ENCODE measurements at regions not wholly inside any gene's neighbourhood (a gene's known extent, or its start where the extent isn't known, plus 50 kb on each side); places are given as distances from the start of the nearest gene placed in this dataset.

DNA sequence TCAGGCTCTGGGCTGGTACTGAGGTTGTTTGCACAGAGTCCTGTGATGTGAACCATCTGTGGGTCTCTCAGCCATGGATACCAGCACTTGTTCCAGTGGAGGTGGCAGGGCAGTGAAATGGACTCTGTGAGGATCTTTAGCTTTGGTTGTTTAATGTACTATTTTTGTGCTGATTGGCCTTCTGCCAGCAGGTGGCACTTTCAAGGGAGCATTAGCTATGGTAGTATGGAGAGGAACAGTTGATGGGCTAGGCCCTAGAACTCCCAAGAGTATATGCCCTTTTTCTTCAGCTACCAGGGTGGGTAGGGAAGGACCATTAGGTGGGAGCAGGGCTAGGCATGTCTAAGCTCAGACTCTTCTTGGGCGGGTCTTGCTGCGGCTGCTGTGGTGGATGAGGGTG is 257.0 kb upstream of the GYPC start:
- TF ChIP-seq, protein P1, sequence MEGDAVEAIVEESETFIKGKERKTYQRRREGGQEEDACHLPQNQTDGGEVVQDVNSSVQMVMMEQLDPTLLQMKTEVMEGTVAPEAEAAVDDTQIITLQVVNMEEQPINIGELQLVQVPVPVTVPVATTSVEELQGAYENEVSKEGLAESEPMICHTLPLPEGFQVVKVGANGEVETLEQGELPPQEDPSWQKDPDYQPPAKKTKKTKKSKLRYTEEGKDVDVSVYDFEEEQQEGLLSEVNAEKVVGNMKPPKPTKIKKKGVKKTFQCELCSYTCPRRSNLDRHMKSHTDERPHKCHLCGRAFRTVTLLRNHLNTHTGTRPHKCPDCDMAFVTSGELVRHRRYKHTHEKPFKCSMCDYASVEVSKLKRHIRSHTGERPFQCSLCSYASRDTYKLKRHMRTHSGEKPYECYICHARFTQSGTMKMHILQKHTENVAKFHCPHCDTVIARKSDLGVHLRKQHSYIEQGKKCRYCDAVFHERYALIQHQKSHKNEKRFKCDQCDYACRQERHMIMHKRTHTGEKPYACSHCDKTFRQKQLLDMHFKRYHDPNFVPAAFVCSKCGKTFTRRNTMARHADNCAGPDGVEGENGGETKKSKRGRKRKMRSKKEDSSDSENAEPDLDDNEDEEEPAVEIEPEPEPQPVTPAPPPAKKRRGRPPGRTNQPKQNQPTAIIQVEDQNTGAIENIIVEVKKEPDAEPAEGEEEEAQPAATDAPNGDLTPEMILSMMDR (IDR thresholded peaks at IDR 0.05; ENCODE audit: low read depth, low read length, missing input control): no peak
- TF ChIP-seq, protein P2, sequence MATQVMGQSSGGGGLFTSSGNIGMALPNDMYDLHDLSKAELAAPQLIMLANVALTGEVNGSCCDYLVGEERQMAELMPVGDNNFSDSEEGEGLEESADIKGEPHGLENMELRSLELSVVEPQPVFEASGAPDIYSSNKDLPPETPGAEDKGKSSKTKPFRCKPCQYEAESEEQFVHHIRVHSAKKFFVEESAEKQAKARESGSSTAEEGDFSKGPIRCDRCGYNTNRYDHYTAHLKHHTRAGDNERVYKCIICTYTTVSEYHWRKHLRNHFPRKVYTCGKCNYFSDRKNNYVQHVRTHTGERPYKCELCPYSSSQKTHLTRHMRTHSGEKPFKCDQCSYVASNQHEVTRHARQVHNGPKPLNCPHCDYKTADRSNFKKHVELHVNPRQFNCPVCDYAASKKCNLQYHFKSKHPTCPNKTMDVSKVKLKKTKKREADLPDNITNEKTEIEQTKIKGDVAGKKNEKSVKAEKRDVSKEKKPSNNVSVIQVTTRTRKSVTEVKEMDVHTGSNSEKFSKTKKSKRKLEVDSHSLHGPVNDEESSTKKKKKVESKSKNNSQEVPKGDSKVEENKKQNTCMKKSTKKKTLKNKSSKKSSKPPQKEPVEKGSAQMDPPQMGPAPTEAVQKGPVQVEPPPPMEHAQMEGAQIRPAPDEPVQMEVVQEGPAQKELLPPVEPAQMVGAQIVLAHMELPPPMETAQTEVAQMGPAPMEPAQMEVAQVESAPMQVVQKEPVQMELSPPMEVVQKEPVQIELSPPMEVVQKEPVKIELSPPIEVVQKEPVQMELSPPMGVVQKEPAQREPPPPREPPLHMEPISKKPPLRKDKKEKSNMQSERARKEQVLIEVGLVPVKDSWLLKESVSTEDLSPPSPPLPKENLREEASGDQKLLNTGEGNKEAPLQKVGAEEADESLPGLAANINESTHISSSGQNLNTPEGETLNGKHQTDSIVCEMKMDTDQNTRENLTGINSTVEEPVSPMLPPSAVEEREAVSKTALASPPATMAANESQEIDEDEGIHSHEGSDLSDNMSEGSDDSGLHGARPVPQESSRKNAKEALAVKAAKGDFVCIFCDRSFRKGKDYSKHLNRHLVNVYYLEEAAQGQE (IDR thresholded peaks at IDR 0.05): no peak
- no peak for TF ChIP-seq GABPA (IDR thresholded peaks at IDR 0.05 in 1 of 2, conservative IDR thresholded peaks at IDR 0.05 in 1 of 2)
- TF ChIP-seq SP1 (IDR thresholded peaks at IDR 0.05): no peak
- TF ChIP-seq FOXA1 (IDR thresholded peaks at IDR 0.05): no peak
- TF ChIP-seq YY1 (IDR thresholded peaks at IDR 0.05): no peak
- no peak for TF ChIP-seq TAF1 (conservative IDR thresholded peaks at IDR 0.05)
- TF ChIP-seq, protein P3, sequence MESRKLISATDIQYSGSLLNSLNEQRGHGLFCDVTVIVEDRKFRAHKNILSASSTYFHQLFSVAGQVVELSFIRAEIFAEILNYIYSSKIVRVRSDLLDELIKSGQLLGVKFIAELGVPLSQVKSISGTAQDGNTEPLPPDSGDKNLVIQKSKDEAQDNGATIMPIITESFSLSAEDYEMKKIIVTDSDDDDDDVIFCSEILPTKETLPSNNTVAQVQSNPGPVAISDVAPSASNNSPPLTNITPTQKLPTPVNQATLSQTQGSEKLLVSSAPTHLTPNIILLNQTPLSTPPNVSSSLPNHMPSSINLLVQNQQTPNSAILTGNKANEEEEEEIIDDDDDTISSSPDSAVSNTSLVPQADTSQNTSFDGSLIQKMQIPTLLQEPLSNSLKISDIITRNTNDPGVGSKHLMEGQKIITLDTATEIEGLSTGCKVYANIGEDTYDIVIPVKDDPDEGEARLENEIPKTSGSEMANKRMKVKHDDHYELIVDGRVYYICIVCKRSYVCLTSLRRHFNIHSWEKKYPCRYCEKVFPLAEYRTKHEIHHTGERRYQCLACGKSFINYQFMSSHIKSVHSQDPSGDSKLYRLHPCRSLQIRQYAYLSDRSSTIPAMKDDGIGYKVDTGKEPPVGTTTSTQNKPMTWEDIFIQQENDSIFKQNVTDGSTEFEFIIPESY (IDR thresholded peaks at IDR 0.05): no peak
